GM10266 (cell line): ENCODE measurements at regions not wholly inside any gene's neighbourhood (a gene's known extent, or its start where the extent isn't known, plus 50 kb on each side); places are given as distances from the start of the nearest gene placed in this dataset.

Experiments used
- DNase-seq: peaks from one replicate; pipeline ENCODE4 v3.0.0; 2012; ENCODE audit errors: extremely low spot score
- TF ChIP-seq, protein P1 (sequence below): IDR thresholded peaks from 2 replicates; pipeline ENCODE4 v1.5.1; 2012; ENCODE audit warnings: mild to moderate bottlenecking, low read depth; ENCODE audit not compliant: control insufficient read depth, insufficient read depth; ENCODE audit errors: missing control alignments

DNA sequence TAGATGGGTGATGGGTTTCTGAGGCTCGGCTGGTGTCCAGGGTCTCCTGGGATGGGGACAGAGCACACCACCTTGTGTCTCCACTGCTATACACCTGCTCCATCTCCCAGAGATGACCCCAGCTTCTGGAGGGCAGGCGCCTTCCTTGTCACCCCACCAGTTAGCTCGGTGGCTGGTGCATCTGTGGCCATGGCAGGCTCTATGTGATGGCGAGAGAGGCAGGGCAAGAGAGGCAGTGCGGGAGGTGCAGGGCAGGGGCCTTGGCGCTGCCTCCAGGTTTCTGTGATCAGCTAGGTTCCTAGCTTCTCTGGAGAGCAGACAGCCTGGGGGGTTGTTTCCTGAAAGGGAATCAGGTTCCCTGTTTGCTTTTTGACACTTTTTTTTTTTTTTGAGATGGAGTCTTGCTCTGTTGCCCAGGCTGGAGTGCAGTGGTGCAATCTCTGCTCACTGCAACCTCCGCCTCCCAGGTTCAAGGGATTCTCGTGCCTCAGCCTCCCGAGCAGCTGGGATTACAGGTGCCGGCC lies 69.0 kb upstream of the ZNF536 start:
- TF ChIP-seq, protein P1, sequence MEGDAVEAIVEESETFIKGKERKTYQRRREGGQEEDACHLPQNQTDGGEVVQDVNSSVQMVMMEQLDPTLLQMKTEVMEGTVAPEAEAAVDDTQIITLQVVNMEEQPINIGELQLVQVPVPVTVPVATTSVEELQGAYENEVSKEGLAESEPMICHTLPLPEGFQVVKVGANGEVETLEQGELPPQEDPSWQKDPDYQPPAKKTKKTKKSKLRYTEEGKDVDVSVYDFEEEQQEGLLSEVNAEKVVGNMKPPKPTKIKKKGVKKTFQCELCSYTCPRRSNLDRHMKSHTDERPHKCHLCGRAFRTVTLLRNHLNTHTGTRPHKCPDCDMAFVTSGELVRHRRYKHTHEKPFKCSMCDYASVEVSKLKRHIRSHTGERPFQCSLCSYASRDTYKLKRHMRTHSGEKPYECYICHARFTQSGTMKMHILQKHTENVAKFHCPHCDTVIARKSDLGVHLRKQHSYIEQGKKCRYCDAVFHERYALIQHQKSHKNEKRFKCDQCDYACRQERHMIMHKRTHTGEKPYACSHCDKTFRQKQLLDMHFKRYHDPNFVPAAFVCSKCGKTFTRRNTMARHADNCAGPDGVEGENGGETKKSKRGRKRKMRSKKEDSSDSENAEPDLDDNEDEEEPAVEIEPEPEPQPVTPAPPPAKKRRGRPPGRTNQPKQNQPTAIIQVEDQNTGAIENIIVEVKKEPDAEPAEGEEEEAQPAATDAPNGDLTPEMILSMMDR = no peak
- no peak for DNase-seq

DNA sequence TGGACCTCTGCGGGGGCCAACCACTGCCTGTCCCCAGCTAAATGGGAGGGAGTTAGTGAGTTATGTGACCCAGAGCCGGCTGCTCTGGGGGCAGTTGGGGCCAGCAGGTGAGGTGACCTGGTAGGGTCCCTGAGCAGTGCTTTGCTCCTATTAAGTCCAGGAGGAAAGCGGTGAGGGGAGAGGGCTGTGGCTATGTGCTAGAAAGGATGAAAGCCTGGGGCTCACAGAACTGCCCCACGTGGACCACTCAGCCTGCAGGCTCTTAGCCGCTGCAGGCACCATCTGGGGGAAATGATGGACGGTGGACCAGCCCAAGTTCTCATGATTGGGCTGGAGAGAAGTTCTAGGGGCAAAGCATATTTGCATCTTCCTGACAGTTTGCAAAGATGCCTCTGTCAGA lies 67.6 kb upstream of the ZNF536 start:
- DNase-seq = no peak
- TF ChIP-seq, protein P1 = no peak

DNA sequence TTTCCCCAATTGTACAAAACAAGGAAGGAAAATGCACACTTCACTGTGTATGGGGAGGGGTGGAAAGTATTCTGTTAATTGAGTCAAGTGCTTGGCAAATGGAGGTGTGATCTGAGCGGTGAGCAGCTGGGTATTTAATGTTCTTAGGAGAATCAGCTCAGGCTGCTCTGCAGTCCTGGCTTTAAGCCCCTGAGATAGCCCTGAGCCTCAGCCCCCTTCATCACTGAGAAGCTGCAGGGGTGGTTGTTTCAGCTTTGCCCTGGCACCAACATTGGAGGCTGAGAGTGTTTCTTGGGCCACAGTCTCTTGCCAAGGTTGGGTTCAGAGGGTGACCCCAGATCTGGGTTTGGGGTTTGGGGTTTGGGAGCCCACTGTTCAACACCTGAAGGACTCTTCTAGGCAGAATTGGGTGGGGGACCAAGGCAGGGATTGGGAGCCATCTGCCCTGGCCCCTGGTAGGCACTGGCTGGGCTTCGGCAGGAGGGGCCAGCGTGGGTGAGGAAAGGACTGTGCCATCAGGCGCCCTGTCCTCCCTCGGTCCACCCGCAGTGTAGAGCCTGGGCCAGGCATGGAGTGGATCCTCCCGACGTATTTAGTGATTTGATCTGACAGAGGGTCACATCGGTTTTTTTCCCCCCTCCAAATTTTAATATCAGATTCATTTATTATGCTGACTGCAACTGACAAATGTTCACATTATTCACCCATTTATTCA lies 66.7 kb upstream of the ZNF536 start:
- DNase-seq = no peak
- TF ChIP-seq, protein P1 = no peak

DNA sequence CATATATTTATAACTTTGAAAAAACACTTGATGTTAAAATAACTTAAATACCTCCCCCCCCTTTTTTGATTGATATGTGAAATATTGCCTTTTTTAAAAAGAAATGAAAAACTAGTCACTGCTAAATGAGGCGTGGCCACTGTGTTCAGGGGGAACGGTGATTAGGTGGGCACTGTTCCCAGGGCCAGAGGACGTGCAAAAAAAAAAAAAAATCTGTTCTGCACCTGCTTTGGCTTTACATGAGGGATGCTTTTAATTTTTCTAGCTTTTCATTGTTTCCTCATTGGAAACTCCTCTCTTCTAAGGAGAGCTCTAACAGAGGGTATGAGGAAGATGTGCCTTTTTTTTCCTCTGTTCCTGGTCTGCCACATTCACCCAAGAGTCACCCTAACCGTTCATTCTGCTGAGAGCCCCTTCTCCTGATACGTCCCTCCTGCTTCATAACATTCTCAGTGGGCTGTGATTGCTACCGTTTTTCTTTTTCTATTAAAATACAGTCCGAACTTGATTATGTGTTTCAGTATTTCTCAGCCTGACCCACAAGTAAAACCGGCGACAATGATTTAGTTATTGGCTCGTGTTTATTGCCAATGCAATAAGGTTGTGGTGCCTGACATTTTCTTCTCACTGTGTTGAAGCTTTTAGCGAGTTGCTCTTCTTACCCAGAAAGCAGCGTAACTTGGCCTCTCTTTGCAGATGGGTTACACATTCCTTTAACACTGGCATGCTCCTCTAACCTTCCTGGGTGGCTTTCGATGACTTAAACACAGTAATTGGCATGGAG lies 64.8 kb upstream of the ZNF536 start:
- TF ChIP-seq, protein P1 = no peak
- no peak for DNase-seq

DNA sequence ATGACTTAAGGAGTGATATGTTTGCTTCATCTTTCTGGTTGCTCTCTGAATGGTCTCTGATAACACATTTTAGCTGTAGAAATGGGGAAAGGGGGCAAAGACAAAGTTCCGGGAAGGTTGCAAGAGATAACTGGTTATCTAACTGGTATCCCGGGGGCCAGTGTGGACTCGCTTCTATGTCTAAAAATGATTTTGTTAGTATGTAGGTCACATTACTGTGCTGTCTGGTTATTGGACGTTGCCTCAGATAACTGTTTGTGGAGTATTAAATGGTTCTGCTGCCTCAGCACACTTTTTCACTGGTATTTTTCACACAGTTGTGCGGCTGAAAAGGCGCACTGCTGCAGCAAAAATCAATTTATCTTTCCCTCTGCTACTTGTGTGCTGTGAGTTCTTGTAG lies 63.0 kb upstream of the ZNF536 start:
- TF ChIP-seq, protein P1 = no peak

DNA sequence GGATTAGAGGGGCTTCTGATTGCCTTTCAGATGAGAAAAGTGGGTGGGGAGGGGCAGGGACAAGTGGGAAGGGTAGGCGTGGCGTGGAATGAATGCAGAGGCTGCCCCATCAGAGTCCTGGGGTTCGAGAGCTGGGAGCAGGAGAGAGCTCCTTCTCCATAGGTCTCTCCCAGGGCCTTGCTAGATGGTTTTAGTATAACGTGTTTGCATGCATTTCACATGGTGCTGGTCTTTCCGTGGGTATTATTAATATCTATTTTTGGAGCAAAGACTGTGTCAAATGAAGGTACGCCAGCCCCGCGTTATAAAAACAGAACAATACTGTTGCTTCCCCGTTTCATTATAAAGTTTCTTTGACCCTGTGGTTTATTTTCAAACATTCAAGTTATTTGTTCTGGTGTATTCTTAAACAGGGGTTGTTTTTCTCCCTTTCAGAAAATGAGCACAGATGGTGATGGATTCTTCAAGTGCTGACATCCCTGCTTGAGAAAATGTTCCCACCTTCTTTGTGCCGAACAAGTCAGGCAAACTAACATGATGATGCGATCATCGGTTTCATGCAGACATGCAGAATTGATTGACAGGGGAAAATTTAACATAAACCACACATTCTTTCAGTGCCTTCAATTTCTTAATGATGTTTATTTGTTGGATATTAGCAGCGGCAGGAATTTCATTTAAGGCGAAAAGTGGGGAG lies 62.1 kb upstream of the ZNF536 start:
- TF ChIP-seq, protein P1 = no peak
- no peak for DNase-seq

More for the DNA sequence above, 63.0 kb upstream of the ZNF536 start:
- no peak for DNase-seq
